GM12878 (cell line): ENCODE measurements at regions not wholly inside any gene's neighbourhood (a gene's known extent, or its start where the extent isn't known, plus 50 kb on each side); places are given as distances from the start of the nearest gene placed in this dataset.

Experiments
- ATAC-seq: fragments of 200-7000 bp; cut with Tn5 transposase; 3 replicates; pipeline ENCODE4 v1.9.1; 2020; ENCODE audit warnings: mild to moderate bottlenecking, moderate library complexity
- BruUV-seq: library from RNA; stranded (reverse); fragments of 400-500 nt; replicated peaks from 2 replicates; lab custom pipeline; 2021; lab: Mats Ljungman, UMichigan
- CTCF ChIA-PET: fragments of 300-600 bp; sonication (Branson Sonifier 250); formaldehyde crosslinking; extraction: SDS; loops from one replicate; lab custom pipeline; 2021; ENCODE audit warnings: inconsistent platforms; lab: Yijun Ruan, JAX
- POLR2A ChIA-PET: fragments of 350-600 bp; formaldehyde crosslinking; extraction: SDS; loops from one replicate; lab custom pipeline; 2021; ENCODE audit warnings: inconsistent platforms; lab: Charles Lee
- RAD21 ChIA-PET: fragments of 300-600 bp; sonication (Branson Sonifier 250); formaldehyde crosslinking; loops from one replicate; lab custom pipeline; 2023; ENCODE audit warnings: antibody characterized with exemption; ENCODE audit not compliant: unreplicated experiment; lab: Charles Lee
- SMC1A ChIA-PET: fragments of 300-600 bp; sonication (Branson Sonifier 250); formaldehyde crosslinking; loops from one replicate; lab custom pipeline; 2023; ENCODE audit not compliant: unreplicated experiment, uncharacterized antibody; lab: Charles Lee
- DNase-seq: peaks from one replicate; pipeline ENCODE4 v3.0.0-alpha.2; 2011; ENCODE audit warnings: low read depth, low spot score
- FAIRE-seq: peaks from 3 replicates; lab custom pipeline; 2011; peaks lifted over from hg19 to GRCh38; lab: Jason Lieb, UNC
- H2AFZ ChIP-seq: 2 replicates; pipeline ENCODE4 v1.6.0; 2011; ENCODE audit warnings: low read depth, low read length, control low read depth; ENCODE audit not compliant: control insufficient read depth
- H3K27ac ChIP-seq: 2 replicates; pipeline ENCODE4 v1.5.1; 2011; ENCODE audit warnings: control low read depth; ENCODE audit not compliant: control insufficient read depth, insufficient read depth
- H3K27me3 ChIP-seq, 2 experiments: replicated peaks in 1 of 2; 2 replicates each; pipeline versions ENCODE4 v1.6.0 to v1.6.1; 2011; ENCODE audit warnings: low read length in 1 of 2; ENCODE audit not compliant: control insufficient read depth in 2 of 2, insufficient read depth in 2 of 2
- H3K36me3 ChIP-seq, 2 experiments: 2 replicates each; pipeline ENCODE4 v1.5.1; 2011; ENCODE audit warnings: low read length in 1 of 2; ENCODE audit not compliant: control insufficient read depth in 2 of 2, insufficient read depth in 2 of 2
- H3K4me1 ChIP-seq: 2 replicates; pipeline ENCODE4 v1.6.1; 2011; ENCODE audit warnings: mild to moderate bottlenecking, low read length, moderate library complexity, mixed read lengths; ENCODE audit not compliant: control insufficient read depth, insufficient read depth
- H3K4me2 ChIP-seq: 2 replicates; pipeline ENCODE4 v1.6.0; 2011; ENCODE audit warnings: control low read depth; ENCODE audit not compliant: control insufficient read depth, insufficient read depth
- H3K4me3 ChIP-seq: fragments of 200-600 bp; sonication (generic); 2 replicates; pipeline ENCODE4 v1.5.1; 2016
- H3K79me2 ChIP-seq: 2 replicates; pipeline ENCODE4 v1.6.0; 2011; ENCODE audit warnings: low read length; ENCODE audit not compliant: control insufficient read depth, insufficient read depth
- H3K9ac ChIP-seq: 2 replicates; pipeline ENCODE4 v1.8.0; 2011; ENCODE audit warnings: low read length, control low read depth, mixed read lengths; ENCODE audit not compliant: control insufficient read depth, insufficient read depth
- H3K9me3 ChIP-seq: replicated peaks from 3 replicates; pipeline ENCODE4 v1.5.1; 2011; ENCODE audit warnings: mild to moderate bottlenecking, low read length; ENCODE audit not compliant: control insufficient read depth, insufficient read depth
- H4K20me1 ChIP-seq: 2 replicates; pipeline ENCODE4 v1.6.0; 2011; ENCODE audit not compliant: control insufficient read depth, insufficient read depth
- ASH2L ChIP-seq: fragments of 300-600, 200-600 bp; sonication (generic); IDR thresholded peaks from 2 replicates; pipeline ENCODE4 v1.6.1; 2017; ENCODE audit warnings: low read depth, mild to moderate bottlenecking, borderline replicate concordance
- BRCA1 ChIP-seq: IDR thresholded peaks from 2 replicates; pipeline ENCODE4 v1.6.1; 2011; ENCODE audit warnings: low read depth, low read length, improper control_type of control experiment
- CBFB ChIP-seq: IDR thresholded peaks from 2 replicates; pipeline ENCODE4 v1.6.1; 2016; ENCODE audit warnings: antibody characterized with exemption, low read depth
- CREM ChIP-seq: IDR thresholded peaks from 2 replicates; pipeline ENCODE4 v1.6.1; 2014; ENCODE audit warnings: antibody characterized with exemption, low read depth
- EP300 ChIP-seq, 2 experiments: fragments of 150-350 bp in 1 of 2; IDR thresholded peaks; 2 replicates each; pipeline ENCODE4 v1.6.1; 2011 to 2012; ENCODE audit warnings: low read depth in 2 of 2, low read length in 2 of 2, borderline replicate concordance in 1 of 2, improper control_type of control experiment in 1 of 2, inconsistent platforms in 1 of 2; ENCODE audit not compliant: control insufficient read depth in 1 of 2
- FOS ChIP-seq: IDR thresholded peaks from 3 replicates; pipeline ENCODE4 v1.6.1; 2011; ENCODE audit warnings: borderline replicate concordance; ENCODE audit not compliant: insufficient read length; ENCODE audit errors: extremely low read depth
- IKZF2 ChIP-seq, 2 experiments: fragments of 450-650 bp; IDR thresholded peaks; 2 replicates each; pipeline ENCODE4 v1.6.1; 2017; ENCODE audit warnings: mild to moderate bottlenecking in 2 of 2, moderate library complexity in 2 of 2
- KLF5 ChIP-seq: fragments of 450-650 bp; IDR thresholded peaks from 2 replicates; pipeline ENCODE4 v1.6.1; 2014; ENCODE audit warnings: mild to moderate bottlenecking; ENCODE audit not compliant: partially characterized antibody
- MYB ChIP-seq: fragments of 150-350 bp; IDR thresholded peaks from 2 replicates; pipeline ENCODE4 v1.6.1; 2014; ENCODE audit warnings: mild to moderate bottlenecking, low read depth, low read length, borderline replicate concordance
- PKNOX1 ChIP-seq: fragments of 450-650 bp; IDR thresholded peaks from 2 replicates; pipeline ENCODE4 v1.6.1; 2016; ENCODE audit warnings: mild to moderate bottlenecking
- SPI1 ChIP-seq: IDR thresholded peaks from 2 replicates; pipeline ENCODE4 v1.6.1; 2011; ENCODE audit warnings: low read depth, mild to moderate bottlenecking, low read length, moderate library complexity, borderline replicate concordance; ENCODE audit not compliant: insufficient read depth
- STAT1 ChIP-seq: fragments of 450-650 bp; conservative IDR thresholded peaks from 2 replicates; pipeline ENCODE4 v1.6.1; 2014; ENCODE audit warnings: antibody characterized with exemption, mild to moderate bottlenecking
- STAT3 ChIP-seq: IDR thresholded peaks from 2 replicates; pipeline ENCODE4 v1.6.1; 2011; ENCODE audit warnings: low read depth, low read length, improper control_type of control experiment
- TARDBP ChIP-seq: IDR thresholded peaks from 2 replicates; pipeline ENCODE4 v1.6.1; 2016; ENCODE audit warnings: borderline replicate concordance
- ZNF24 ChIP-seq: fragments of 450-650 bp; IDR thresholded peaks from 2 replicates; pipeline ENCODE4 v1.6.1; 2017; ENCODE audit warnings: antibody characterized with exemption, mild to moderate bottlenecking
- WGBS: methylation state at CpG from one replicate; pipeline ENCODE4 v1.1.6; 2016; ENCODE audit warnings: low lambda C conversion rate; ENCODE audit not compliant: insufficient replicate concordance, insufficient coverage; ENCODE audit errors: missing lambda C conversion rate; 5-methylcytosine and 5-hydroxymethylcytosine counted together
- in situ Hi-C: fragments of 300-500 bp; cut with MboI; formaldehyde crosslinking; loops from 9 replicates; pipeline ENCODE4 v1.14.3; 2018; ENCODE audit warnings: mixed read lengths
- intact Hi-C: fragments of 100-400 bp; cut with micrococcal nuclease; formaldehyde crosslinking; loops from one replicate; pipeline ENCODE4 v1.14.2; 2022; ENCODE audit not compliant: unreplicated experiment
- TF ChIP-seq, protein P1 (sequence below): IDR thresholded peaks from 2 replicates; pipeline ENCODE4 v1.6.1; 2012; ENCODE audit warnings: mild to moderate bottlenecking, low read depth, low read length

DNA sequence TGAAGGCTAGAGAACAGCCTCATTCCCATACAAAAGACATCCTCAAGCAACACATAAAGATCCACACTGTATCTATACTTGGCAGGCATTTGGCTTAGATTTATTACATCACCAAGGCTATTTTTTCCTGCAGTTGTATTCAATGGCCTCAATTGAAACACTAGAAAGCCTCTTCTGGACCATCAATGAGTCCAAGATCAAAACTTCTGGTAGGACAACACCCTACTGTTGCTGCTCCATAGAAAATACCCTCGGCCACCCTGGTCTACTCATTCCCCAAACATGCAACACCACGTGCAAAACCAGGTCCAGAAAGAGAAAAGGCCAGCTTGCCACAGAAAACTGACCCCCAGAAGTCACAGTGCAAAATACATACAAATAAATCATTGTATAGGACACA lies 56.9 kb upstream of the CADM1 start:
- Histone ChIP-seq H3K36me3 (no peaks in the 10 kb centered on the region), H2AFZ (no peak overlapping the region), H3K27me3 (0 out of 4 replicates have a peak, but pooled peaks cover 0 to 2% of the 10 kb centered on the region in 2 experiments), H3K79me2 (no peaks in the 10 kb centered on the region), H3K27ac (no peak overlapping the region), H3K4me1 (no peaks in the 10 kb centered on the region), H3K4me2 (no peak overlapping the region), H3K9me3 (no peaks in the 10 kb centered on the region), H4K20me1 (no peaks in the 10 kb centered on the region), H3K9ac (no peak overlapping the region), H3K4me3 (no peak overlapping the region)
- ChIA-PET RAD21 (no interaction called here), CTCF (no interaction called here), SMC1A (no interaction called here), POLR2A (no interaction called here)
- intact Hi-C loops = no loop called here
- no TSS peak for BruUV-seq
- DNase-seq (no peak), ATAC-seq (no peak), FAIRE-seq (no peak)
- 0% methylated on average over 2 of the region's 2 CpGs for WGBS
- TF ChIP-seq MYB (no peak), IKZF2 (IDR thresholded peaks at IDR 0.05) (no peak)
- in situ Hi-C loops = no loop called here

GRCh38 chr11:115558635-115559034 lies 54.4 kb upstream of the CADM1 start:
- Histone ChIP-seq H3K9me3 (no peaks in the 10 kb centered on the region), H3K4me2 (no peak overlapping the region), H3K27me3 (no peaks in the 10 kb centered on the region), H3K9ac (no peak overlapping the region), H3K27ac (no peak overlapping the region), H3K4me1 (no peaks in the 10 kb centered on the region), H4K20me1 (no peaks in the 10 kb centered on the region), H2AFZ (no peak overlapping the region), H3K79me2 (no peaks in the 10 kb centered on the region), H3K4me3 (no peak overlapping the region), H3K36me3 (no peaks in the 10 kb centered on the region)
- ChIA-PET RAD21 (no interaction called here), SMC1A (no interaction called here), CTCF (no interaction called here), POLR2A (no interaction called here)
- BruUV-seq = no TSS peak
- intact Hi-C loops = no loop called here
- 59% methylated on average over 1 of the region's 1 CpG for WGBS
- FAIRE-seq (no peak), ATAC-seq (no peak), DNase-seq (no peak)
- in situ Hi-C loops = no loop called here
- no peak for TF ChIP-seq BRCA1
- TF ChIP-seq FOS = no peak
- no peak for TF ChIP-seq SPI1
- no peak for TF ChIP-seq TARDBP
- no peak for TF ChIP-seq CREM
- no peak for TF ChIP-seq ASH2L
- no peak for TF ChIP-seq CBFB
- TF ChIP-seq KLF5 = no peak
- no peak for TF ChIP-seq STAT1
- TF ChIP-seq STAT3 = no peak
- TF ChIP-seq, protein P1, sequence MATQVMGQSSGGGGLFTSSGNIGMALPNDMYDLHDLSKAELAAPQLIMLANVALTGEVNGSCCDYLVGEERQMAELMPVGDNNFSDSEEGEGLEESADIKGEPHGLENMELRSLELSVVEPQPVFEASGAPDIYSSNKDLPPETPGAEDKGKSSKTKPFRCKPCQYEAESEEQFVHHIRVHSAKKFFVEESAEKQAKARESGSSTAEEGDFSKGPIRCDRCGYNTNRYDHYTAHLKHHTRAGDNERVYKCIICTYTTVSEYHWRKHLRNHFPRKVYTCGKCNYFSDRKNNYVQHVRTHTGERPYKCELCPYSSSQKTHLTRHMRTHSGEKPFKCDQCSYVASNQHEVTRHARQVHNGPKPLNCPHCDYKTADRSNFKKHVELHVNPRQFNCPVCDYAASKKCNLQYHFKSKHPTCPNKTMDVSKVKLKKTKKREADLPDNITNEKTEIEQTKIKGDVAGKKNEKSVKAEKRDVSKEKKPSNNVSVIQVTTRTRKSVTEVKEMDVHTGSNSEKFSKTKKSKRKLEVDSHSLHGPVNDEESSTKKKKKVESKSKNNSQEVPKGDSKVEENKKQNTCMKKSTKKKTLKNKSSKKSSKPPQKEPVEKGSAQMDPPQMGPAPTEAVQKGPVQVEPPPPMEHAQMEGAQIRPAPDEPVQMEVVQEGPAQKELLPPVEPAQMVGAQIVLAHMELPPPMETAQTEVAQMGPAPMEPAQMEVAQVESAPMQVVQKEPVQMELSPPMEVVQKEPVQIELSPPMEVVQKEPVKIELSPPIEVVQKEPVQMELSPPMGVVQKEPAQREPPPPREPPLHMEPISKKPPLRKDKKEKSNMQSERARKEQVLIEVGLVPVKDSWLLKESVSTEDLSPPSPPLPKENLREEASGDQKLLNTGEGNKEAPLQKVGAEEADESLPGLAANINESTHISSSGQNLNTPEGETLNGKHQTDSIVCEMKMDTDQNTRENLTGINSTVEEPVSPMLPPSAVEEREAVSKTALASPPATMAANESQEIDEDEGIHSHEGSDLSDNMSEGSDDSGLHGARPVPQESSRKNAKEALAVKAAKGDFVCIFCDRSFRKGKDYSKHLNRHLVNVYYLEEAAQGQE = no peak
- TF ChIP-seq PKNOX1 = no peak
- TF ChIP-seq ZNF24 = no peak
- TF ChIP-seq EP300 (IDR thresholded peaks at IDR 0.05; ENCODE audit: borderline replicate concordance in 1 of 2, control insufficient read depth in 1 of 2, low read depth in 2 of 2, low read length in 2 of 2) = no peak
